ENCODE measurements at regions not wholly inside any gene's neighbourhood (a gene's known extent, or its start where the extent isn't known, plus 50 kb on each side); places are given as distances from the start of the nearest gene placed in this dataset.

DNA sequence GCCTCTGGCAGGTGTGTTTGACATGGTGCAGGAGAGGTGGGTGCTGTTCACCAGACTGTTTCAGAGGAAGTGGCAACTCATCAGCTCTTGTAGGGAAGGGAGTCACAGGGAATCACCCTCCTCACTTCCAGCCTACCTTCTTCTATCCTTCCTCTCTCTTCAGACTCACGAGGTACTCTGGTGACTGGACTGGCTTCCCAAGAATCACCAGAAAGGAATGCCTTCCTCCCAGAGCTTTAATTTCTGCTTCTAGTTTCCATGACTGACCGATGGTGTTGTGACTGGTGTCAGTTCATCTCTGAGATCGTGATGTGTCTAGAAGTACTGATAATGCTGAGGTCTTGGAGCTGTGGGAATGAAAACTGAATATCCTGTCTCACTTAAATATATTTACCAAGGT, 247.3 kb downstream of the KCTD12 start:
- H3K4me1 ChIP-seq, result peaks cover 0 to 10% of the 10 kb centered on the region in 2 donors
- no peaks in the 10 kb centered on the region for H3K36me3 ChIP-seq
- no peaks in the 10 kb centered on the region for H3K9me3 ChIP-seq
- H3K27me3 ChIP-seq, result no peaks in the 10 kb centered on the region
- TF ChIP-seq, protein P1, sequence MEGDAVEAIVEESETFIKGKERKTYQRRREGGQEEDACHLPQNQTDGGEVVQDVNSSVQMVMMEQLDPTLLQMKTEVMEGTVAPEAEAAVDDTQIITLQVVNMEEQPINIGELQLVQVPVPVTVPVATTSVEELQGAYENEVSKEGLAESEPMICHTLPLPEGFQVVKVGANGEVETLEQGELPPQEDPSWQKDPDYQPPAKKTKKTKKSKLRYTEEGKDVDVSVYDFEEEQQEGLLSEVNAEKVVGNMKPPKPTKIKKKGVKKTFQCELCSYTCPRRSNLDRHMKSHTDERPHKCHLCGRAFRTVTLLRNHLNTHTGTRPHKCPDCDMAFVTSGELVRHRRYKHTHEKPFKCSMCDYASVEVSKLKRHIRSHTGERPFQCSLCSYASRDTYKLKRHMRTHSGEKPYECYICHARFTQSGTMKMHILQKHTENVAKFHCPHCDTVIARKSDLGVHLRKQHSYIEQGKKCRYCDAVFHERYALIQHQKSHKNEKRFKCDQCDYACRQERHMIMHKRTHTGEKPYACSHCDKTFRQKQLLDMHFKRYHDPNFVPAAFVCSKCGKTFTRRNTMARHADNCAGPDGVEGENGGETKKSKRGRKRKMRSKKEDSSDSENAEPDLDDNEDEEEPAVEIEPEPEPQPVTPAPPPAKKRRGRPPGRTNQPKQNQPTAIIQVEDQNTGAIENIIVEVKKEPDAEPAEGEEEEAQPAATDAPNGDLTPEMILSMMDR (IDR thresholded peaks at IDR 0.05), result no peak
- H3K4me3 ChIP-seq, result no peak overlapping the region
- no peak for DNase-seq (ENCODE audit: low spot score in 2 of 2)
- peak overlapping the region; percentile 43 to 79 for H3K27ac ChIP-seq
- intact Hi-C loops (cut with DNase I), result loop anchor here (10.0 kb wide), 1 partner anchor 246 kb away; the partner anchor contains the start of gene KCTD12

DNA sequence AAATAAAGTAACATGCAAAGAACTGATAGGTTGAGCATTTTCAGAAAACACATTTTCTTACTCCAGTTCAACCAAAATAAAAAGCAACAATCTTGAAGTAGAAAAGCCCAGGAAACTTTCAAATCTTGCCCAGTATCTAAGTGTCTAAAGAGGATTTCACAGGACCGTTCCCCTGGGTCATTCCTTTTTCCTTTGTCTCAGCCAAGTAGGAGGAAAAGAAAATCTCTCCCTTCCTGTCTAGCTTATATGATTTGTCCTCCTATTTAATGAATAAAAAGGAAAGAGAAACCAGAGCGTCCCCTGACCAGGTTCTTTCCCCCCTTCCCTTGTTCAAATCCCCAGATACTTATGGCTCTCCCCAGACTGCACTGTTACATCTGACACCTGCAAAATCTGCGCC, 248.0 kb downstream of the KCTD12 start:
- Histone ChIP-seq H3K4me3 (no peak overlapping the region), H3K27me3 (no peaks in the 10 kb centered on the region), H3K27ac (peak overlapping the region; percentile 43 to 79), H3K9me3 (no peaks in the 10 kb centered on the region), H3K36me3 (no peaks in the 10 kb centered on the region), H3K4me1 (peaks cover 0 to 10% of the 10 kb centered on the region in 2 donors)
- intact Hi-C loops (cut with DNase I), result loop anchor here (10.0 kb wide), 1 partner anchor 247 kb away; the partner anchor contains the start of gene KCTD12
- DNase-seq (ENCODE audit: low spot score in 2 of 2), result no peak
- TF ChIP-seq, protein P1 (IDR thresholded peaks at IDR 0.05), result no peak

DNA sequence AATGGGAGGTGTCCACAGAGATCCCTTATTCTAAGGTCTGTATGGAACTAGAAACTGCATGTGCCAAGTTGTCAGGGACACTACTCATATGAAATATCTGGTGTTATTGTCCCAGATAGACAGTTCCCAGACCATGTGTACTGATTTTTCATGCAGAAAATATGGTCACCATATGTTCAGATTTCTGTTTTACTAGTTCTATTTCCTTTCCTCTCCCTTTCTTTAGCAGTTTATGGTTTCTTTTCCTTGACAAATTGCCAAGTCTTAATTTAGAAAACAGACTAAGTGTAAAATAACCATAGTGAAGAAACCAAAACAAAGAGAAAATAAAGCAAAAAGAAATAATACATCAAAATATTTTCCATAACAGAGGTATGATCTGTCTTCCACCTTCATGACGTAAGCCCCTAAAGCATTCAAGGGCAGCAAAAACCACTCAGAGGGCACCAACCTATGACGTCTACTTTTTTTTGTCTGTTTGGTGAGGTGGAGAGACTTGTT, 248.5 kb downstream of the KCTD12 start:
- Histone ChIP-seq H3K4me3 (no peak overlapping the region), H3K4me1 (peaks cover 0 to 10% of the 10 kb centered on the region in 2 donors), H3K27me3 (no peaks in the 10 kb centered on the region), H3K9me3 (no peaks in the 10 kb centered on the region), H3K27ac (peak overlapping the region; percentile 43 to 79), H3K36me3 (no peaks in the 10 kb centered on the region)
- no peak for DNase-seq (ENCODE audit: low spot score in 2 of 2)
- TF ChIP-seq, protein P1 (IDR thresholded peaks at IDR 0.05), result no peak
- intact Hi-C loops (cut with DNase I), result loop anchor here (10.0 kb wide), 1 partner anchor 247 kb away; the partner anchor contains the start of gene KCTD12

DNA sequence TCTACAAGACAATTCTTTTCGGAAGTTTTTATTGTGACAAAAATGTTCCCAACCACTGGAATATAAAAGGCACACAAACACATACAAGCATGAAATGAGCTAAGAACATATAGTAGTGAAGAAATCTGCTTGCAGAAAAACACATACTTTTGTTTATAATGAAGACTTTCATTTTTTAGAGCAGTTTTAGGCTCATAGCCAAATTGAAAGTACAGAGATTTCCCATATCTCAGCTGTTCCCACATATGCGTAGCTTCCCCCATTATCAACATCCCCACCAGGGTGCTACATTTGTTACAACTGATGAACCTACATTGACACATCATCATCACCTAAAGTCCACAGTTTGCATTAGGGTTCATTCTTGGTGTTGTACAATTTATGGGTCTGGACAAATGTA, 249.4 kb downstream of the KCTD12 start:
- no peak for DNase-seq (ENCODE audit: low spot score in 2 of 2)
- H3K27ac ChIP-seq, result peak overlapping the region in 1 of 2 donors; percentile 79
- intact Hi-C loops (cut with DNase I), result loop anchor here (10.0 kb wide), 1 partner anchor 248 kb away; the partner anchor contains the start of gene KCTD12
- TF ChIP-seq, protein P1 (IDR thresholded peaks at IDR 0.05), result no peak
- no peaks in the 10 kb centered on the region for H3K36me3 ChIP-seq
- H3K9me3 ChIP-seq, result no peaks in the 10 kb centered on the region
- no peak overlapping the region for H3K4me3 ChIP-seq
- no peaks in the 10 kb centered on the region for H3K27me3 ChIP-seq
- H3K4me1 ChIP-seq, result peaks cover 0 to 10% of the 10 kb centered on the region in 2 donors

DNA sequence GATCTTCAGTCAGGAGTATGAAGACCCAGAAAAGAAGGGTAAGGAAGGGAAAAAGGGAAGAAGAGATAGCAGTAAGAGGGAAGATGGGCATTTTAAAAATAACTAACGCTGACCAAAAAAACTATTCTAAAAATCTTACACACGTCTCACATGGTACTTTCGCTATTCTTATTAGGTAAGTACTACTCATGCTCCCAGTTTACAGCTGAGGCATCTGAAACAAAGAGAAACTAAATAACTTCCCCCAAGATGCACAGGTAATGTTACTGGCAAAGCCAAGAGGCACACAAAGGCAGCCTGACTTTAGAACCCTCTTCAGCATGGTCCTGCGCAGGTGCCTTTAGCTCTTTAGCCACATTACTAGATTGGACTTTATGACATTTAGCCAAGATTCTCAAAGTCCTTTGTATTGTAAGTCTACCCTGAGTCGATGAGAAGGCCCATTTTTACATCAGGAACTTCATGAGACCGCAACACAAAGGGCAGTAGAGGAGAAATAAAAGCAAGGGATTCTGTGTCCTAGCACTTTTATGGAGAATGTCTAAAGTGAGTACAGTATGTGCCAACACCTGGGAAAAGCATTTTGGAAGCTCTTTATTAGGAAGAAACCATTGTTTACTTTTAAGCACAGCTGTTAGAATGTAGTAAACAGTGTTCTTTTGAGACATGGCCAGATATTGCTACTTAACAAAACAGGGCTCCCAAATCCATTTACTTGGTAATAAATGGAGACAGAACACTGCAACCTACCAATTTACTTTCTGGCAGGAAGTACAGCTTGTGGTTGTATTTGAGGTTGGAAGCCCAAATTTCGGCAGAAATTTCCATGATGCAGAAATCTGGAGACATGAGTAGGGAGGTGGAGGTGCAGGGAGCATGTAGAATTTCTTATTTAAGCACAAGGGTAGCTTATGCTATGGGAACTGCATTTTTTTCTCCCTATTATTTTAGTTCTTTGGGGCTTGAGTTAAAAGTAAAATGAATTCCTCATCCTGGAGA, 250.7 kb downstream of the KCTD12 start:
- peaks cover 0 to 10% of the 10 kb centered on the region in 2 donors for H3K4me1 ChIP-seq
- no peaks in the 10 kb centered on the region for H3K9me3 ChIP-seq
- intact Hi-C loops (cut with DNase I), result loop anchor here (10.0 kb wide), 1 partner anchor 249 kb away; the partner anchor contains the start of gene KCTD12
- H3K27me3 ChIP-seq, result no peaks in the 10 kb centered on the region
- no peak for DNase-seq (ENCODE audit: low spot score in 2 of 2)
- H3K4me3 ChIP-seq, result no peak overlapping the region
- peak overlapping the region; percentile 14 to 25 for H3K27ac ChIP-seq
- no peaks in the 10 kb centered on the region for H3K36me3 ChIP-seq
- TF ChIP-seq, protein P1 (IDR thresholded peaks at IDR 0.05), result no peak

All from ascending aorta (tissue), 2 donors.